Activated CD8-positive, alpha-beta T cell treated with anti-CD3 and anti-CD28 coated beads, Interleukin-2, amount 10 ng/mL, durations not matched to agents 7 days and 5 days (primary cell): ENCODE measurements at regions not wholly inside any gene's neighbourhood (a gene's known extent, or its start where the extent isn't known, plus 50 kb on each side); places are given as distances from the start of the nearest gene placed in this dataset.
"Not testable (repeated sequence)": the region's sequence is repeated elsewhere in the genome, so short reads cannot be mapped to it uniquely, and the experiment has no call there.

Experiments used
- ATAC-seq: fragments of 150-1000 bp; cut with Tn5 transposase; one replicate; pipeline ENCODE4 v1.10.0; 2021; ENCODE audit warnings: moderate library complexity
- CTCF ChIA-PET: fragments of 350-600 bp; sonication (Branson Sonifier 250); formaldehyde crosslinking; loops from one replicate; lab custom pipeline; 2021; ENCODE audit warnings: antibody characterized with exemption; lab: Charles Lee
- POLR2A ChIA-PET: fragments of 350-600 bp; sonication (Branson Sonifier 250); formaldehyde crosslinking; loops from one replicate; lab custom pipeline; 2021; ENCODE audit warnings: antibody characterized with exemption; lab: Charles Lee
- DNase-seq: peaks from one replicate; pipeline ENCODE4 v3.0.0-alpha.2; 2020
- H3K27ac Mint-ChIP-seq: one replicate; pipeline ENCODE4 v1.8.0; 2021; ENCODE audit warnings: mild to moderate bottlenecking, mixed read lengths
- H3K27me3 Mint-ChIP-seq: one replicate; pipeline ENCODE4 v1.8.0; 2021; ENCODE audit warnings: low read depth, mixed read lengths
- H3K36me3 Mint-ChIP-seq: one replicate; pipeline ENCODE4 v1.8.0; 2021; ENCODE audit warnings: low read depth, mixed read lengths
- H3K4me1 Mint-ChIP-seq: one replicate; pipeline ENCODE4 v1.8.0; 2021; ENCODE audit warnings: low read depth, mixed read lengths
- H3K4me3 Mint-ChIP-seq: one replicate; pipeline ENCODE4 v1.8.0; 2021; ENCODE audit warnings: mild to moderate bottlenecking, mixed read lengths
- H3K9me3 Mint-ChIP-seq: one replicate; pipeline ENCODE4 v1.8.0; 2022; ENCODE audit warnings: mixed read lengths; ENCODE audit not compliant: insufficient read depth

DNA sequence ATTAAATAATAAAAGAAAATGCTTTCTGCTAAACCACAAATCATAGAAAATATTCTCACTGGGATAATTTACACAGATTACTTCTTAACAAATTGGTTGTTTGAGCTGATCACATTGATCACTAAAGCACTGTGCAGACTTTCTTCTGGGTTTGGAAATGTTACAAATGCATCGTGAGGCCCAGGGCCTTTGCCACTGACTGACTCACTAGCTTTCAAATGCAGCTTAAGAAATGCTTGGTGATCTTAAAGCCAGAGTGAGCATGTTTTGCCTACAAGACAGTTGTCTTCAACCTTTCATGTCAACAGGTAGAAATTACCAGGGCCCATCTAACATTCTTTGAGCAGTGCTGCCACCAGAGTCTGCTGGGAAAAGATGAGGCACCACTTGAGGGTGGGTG is 252.3 kb upstream of the ADRA1B start:
- ChIA-PET POLR2A (no interaction called here), CTCF (no interaction called here)
- no peaks in the 10 kb centered on the region for H3K36me3 Mint-ChIP-seq
- ATAC-seq: no peak
- peaks cover 8% of the 10 kb centered on the region for H3K27me3 Mint-ChIP-seq
- no peak for DNase-seq
- no peaks in the 10 kb centered on the region for H3K9me3 Mint-ChIP-seq
- peaks cover 6% of the 10 kb centered on the region for H3K4me1 Mint-ChIP-seq
- no peak overlapping the region for H3K4me3 Mint-ChIP-seq
- H3K27ac Mint-ChIP-seq: no peak overlapping the region

DNA sequence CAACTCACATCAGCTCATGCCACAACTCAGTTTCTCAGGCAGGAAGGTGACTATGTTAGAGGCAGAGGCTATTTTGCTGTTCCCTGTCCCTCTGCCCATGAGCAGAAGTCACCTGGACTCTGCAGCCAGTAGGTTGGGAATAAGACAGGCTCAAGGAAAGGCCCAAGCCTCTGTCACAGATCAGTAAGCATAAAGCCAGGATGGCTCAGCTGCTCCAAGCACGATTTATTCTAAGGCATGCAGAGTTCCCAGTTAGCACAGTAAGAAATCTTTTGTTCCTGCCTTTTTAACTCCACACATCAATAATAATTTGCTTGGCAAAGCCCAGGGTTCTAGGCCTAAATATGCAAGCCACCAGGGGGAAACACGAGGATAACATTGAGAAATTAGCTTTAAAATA is 249.0 kb upstream of the ADRA1B start:
- Mint-ChIP-seq H3K9me3 (no peaks in the 10 kb centered on the region), H3K4me1 (peaks cover 7% of the 10 kb centered on the region), H3K27me3 (peaks cover 6% of the 10 kb centered on the region), H3K36me3 (no peaks in the 10 kb centered on the region), H3K27ac (no peak overlapping the region), H3K4me3 (no peak overlapping the region)
- ChIA-PET POLR2A (no interaction called here), CTCF (no interaction called here)
- ATAC-seq (no peak), DNase-seq (no peak)

- Mint-ChIP-seq H3K4me3 (no peak overlapping the region), H3K4me1 (peaks cover 7% of the 10 kb centered on the region), H3K9me3 (no peaks in the 10 kb centered on the region), H3K27me3 (peaks cover 6% of the 10 kb centered on the region), H3K27ac (no peak overlapping the region), H3K36me3 (no peaks in the 10 kb centered on the region)
- POLR2A ChIA-PET: no interaction called here
- ATAC-seq: no peak
- CTCF ChIA-PET: no interaction called here
- peak; percentile 21 for DNase-seq
Observed at GRCh38 chr5:159668556-159668955, 247.7 kb upstream of the ADRA1B start.

- Mint-ChIP-seq H3K4me3 (no peak overlapping the region), H3K4me1 (peaks cover 7% of the 10 kb centered on the region), H3K27ac (no peak overlapping the region), H3K36me3 (no peaks in the 10 kb centered on the region), H3K27me3 (peaks cover 4% of the 10 kb centered on the region), H3K9me3 (no peaks in the 10 kb centered on the region)
- ChIA-PET POLR2A (no interaction called here), CTCF (no interaction called here)
- DNase-seq: no peak
- ATAC-seq: no peak
Observed at GRCh38 chr5:159669559-159669958, 246.7 kb upstream of the ADRA1B start.

DNA sequence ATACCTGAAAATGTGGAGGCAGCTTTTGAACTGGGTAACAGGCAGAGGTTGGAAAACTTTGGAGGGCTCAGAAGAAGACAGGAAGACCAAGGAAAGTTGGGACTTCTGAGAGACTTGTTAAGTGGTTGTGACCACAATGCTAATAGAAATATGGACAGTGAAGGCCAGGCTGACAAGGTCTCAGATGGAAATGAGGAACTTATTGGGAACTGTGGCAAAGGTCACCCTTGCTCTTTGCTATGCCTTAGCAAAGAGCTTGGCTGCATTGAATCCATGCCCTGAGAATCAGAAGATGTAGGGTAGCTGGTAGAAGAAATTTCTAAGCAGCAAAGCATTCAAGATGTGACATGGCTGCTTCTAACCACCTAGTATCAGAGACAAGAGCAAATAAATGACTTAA is 244.4 kb upstream of the ADRA1B start:
- no peak for ATAC-seq
- Mint-ChIP-seq H3K27ac (no peak overlapping the region), H3K4me1 (peaks cover 7% of the 10 kb centered on the region), H3K27me3 (peaks cover 4% of the 10 kb centered on the region), H3K9me3 (no peaks in the 10 kb centered on the region), H3K4me3 (no peak overlapping the region), H3K36me3 (no peaks in the 10 kb centered on the region)
- DNase-seq: no peak
- ChIA-PET CTCF (no interaction called here), POLR2A (no interaction called here)

- no peaks in the 10 kb centered on the region for H3K36me3 Mint-ChIP-seq
- POLR2A ChIA-PET: no interaction called here
- no peak overlapping the region for H3K4me3 Mint-ChIP-seq
Observed at GRCh38 chr5:159673538-159673937, 242.7 kb upstream of the ADRA1B start.

DNA sequence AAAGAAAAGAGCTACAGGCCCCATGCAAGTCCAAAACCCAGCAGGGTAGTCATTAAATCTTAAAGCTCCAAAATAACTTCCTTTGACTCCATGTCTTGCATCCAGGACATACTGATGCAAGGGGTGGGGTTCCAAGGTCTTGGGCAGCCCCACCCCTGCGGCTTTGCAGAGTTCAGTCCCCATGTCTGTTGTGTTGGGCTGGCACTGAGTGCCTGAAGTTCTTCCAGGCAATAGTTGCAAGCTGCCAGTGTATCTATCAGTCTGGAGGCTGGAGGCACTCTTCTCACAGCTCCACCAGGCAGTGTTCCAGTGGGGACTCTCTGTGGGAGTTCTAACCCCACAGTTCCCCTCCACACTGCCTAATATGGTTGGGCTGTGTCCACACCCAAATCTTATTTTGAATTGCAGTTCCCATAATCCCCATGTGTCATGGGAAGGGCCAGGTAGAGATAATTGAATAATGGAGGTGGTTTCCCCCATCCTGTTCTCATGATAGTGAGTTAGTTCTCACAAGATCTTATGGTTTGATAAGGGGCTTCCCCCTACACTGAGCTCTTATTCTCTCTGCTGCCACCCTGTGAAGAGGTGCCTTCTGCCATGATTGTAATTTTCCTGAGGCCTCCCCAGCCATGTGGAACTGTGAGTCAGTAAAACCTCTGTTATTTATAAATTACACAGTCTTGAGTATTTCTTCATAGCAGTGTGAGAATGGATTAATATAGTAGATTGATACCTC is 237.5 kb upstream of the ADRA1B start:
- Mint-ChIP-seq H3K9me3 (peaks cover 8% of the 10 kb centered on the region), H3K4me1 (peaks cover 5% of the 10 kb centered on the region), H3K27me3 (no peaks in the 10 kb centered on the region), H3K36me3 (peaks cover 5% of the 10 kb centered on the region), H3K27ac (no peak overlapping the region), H3K4me3 (no peak overlapping the region)
- POLR2A ChIA-PET: no interaction called here
- CTCF ChIA-PET: no interaction called here
- DNase-seq (no peak), ATAC-seq (no peak)

More at GRCh38 chr5:159673538-159673937, 242.7 kb upstream of the ADRA1B start:
- Mint-ChIP-seq H3K27ac (no peak overlapping the region), H3K27me3 (peaks cover 4% of the 10 kb centered on the region), H3K4me1 (peaks cover 6% of the 10 kb centered on the region), H3K9me3 (no peaks in the 10 kb centered on the region)
- ATAC-seq (no peak), DNase-seq (no peak)
- CTCF ChIA-PET: no interaction called here

- CTCF ChIA-PET: no interaction called here
- POLR2A ChIA-PET: no interaction called here
- Mint-ChIP-seq H3K27me3 (no peaks in the 10 kb centered on the region), H3K36me3 (peaks cover 5% of the 10 kb centered on the region), H3K4me3 (no peak overlapping the region), H3K4me1 (peaks cover 5% of the 10 kb centered on the region), H3K27ac (no peak overlapping the region), H3K9me3 (peaks cover 8% of the 10 kb centered on the region)
- ATAC-seq (no peak), DNase-seq (no peak)
Observed at GRCh38 chr5:159680095-159680494, 236.2 kb upstream of the ADRA1B start.

GRCh38 chr5:159681661-159682060 is 234.6 kb upstream of the ADRA1B start:
- ChIA-PET POLR2A (no interaction called here), CTCF (no interaction called here)
- peaks cover 8% of the 10 kb centered on the region for H3K9me3 Mint-ChIP-seq
- no peaks in the 10 kb centered on the region for H3K27me3 Mint-ChIP-seq
- peaks cover 5% of the 10 kb centered on the region for H3K36me3 Mint-ChIP-seq
- H3K4me1 Mint-ChIP-seq: peaks cover 5% of the 10 kb centered on the region
- no peak for ATAC-seq
- no peak overlapping the region for H3K4me3 Mint-ChIP-seq
- DNase-seq: no peak
- H3K27ac Mint-ChIP-seq: no peak overlapping the region

GRCh38 chr5:159682623-159683022 is 233.7 kb upstream of the ADRA1B start:
- Mint-ChIP-seq H3K27me3 (peaks cover 2% of the 10 kb centered on the region), H3K9me3 (peaks cover 8% of the 10 kb centered on the region), H3K27ac (no peak overlapping the region), H3K4me3 (no peak overlapping the region), H3K36me3 (peaks cover 5% of the 10 kb centered on the region), H3K4me1 (peaks cover 5% of the 10 kb centered on the region)
- ATAC-seq (no peak), DNase-seq (no peak)
- ChIA-PET POLR2A (no interaction called here), CTCF (no interaction called here)

- CTCF ChIA-PET, H3K4me3 Mint-ChIP-seq, H3K27me3 Mint-ChIP-seq, DNase-seq, H3K4me1 Mint-ChIP-seq, H3K36me3 Mint-ChIP-seq, POLR2A ChIA-PET, H3K27ac Mint-ChIP-seq, H3K9me3 Mint-ChIP-seq, ATAC-seq: not testable (repeated sequence)
Observed at GRCh38 chr5:159687892-159688291, 228.4 kb upstream of the ADRA1B start.

GRCh38 chr5:159695741-159696294 is 220.5 kb upstream of the ADRA1B start:
- H3K9me3 Mint-ChIP-seq: no peaks in the 10 kb centered on the region
- ChIA-PET POLR2A (no interaction called here), CTCF (no interaction called here)

More at GRCh38 chr5:159695741-159696294, 220.5 kb upstream of the ADRA1B start:
- DNase-seq (no peak), ATAC-seq (no peak)
- Mint-ChIP-seq H3K27me3 (peaks cover 5% of the 10 kb centered on the region), H3K27ac (no peak overlapping the region), H3K4me3 (no peak overlapping the region), H3K4me1 (no peaks in the 10 kb centered on the region), H3K36me3 (no peaks in the 10 kb centered on the region)
